GM12864 (cell line): ENCODE measurements at regions not wholly inside any gene's neighbourhood (a gene's known extent, or its start where the extent isn't known, plus 50 kb on each side); places are given as distances from the start of the nearest gene placed in this dataset.
"Not testable (repeated sequence)": the region's sequence is repeated elsewhere in the genome, so short reads cannot be mapped to it uniquely, and the experiment has no call there.

Experiments used
- DNase-seq: peaks from one replicate; pipeline ENCODE4 v3.0.0-alpha.2; 2011; ENCODE audit warnings: low read depth
- H3K4me3 ChIP-seq: 2 replicates; pipeline ENCODE4 v1.5.1; 2011; ENCODE audit warnings: mild to moderate bottlenecking, low read depth, low read length, control low read depth
- CTCF ChIP-seq: IDR thresholded peaks from 2 replicates; pipeline ENCODE4 v1.5.1; 2011; ENCODE audit warnings: low read depth, mild to moderate bottlenecking, moderate library complexity, low read length, control low read depth, inconsistent platforms; ENCODE audit errors: missing control alignments

- no peak for TF ChIP-seq CTCF
- H3K4me3 ChIP-seq: no peak overlapping the region
- no peak for DNase-seq
Observed at GRCh38 chr4:54842656-54843055, 184.9 kb downstream of the KIT start.

GRCh38 chr4:54842226-54842625 is 184.5 kb downstream of the KIT start:
- TF ChIP-seq CTCF: no peak
- H3K4me3 ChIP-seq: no peak overlapping the region
- DNase-seq: no peak

- no peak for DNase-seq
- H3K4me3 ChIP-seq: no peak overlapping the region
- no peak for TF ChIP-seq CTCF
Observed at GRCh38 chr4:54840992-54841768, 183.4 kb downstream of the KIT start.

GRCh38 chr4:54840430-54840829 is 182.7 kb downstream of the KIT start:
- no peak for DNase-seq
- H3K4me3 ChIP-seq: no peak overlapping the region
- TF ChIP-seq CTCF: no peak

GRCh38 chr4:54838301-54838700 is 180.5 kb downstream of the KIT start:
- DNase-seq: no peak
- no peak for TF ChIP-seq CTCF
- no peak overlapping the region for H3K4me3 ChIP-seq

GRCh38 chr4:54837576-54838140 is 179.9 kb downstream of the KIT start:
- no peak overlapping the region for H3K4me3 ChIP-seq
- TF ChIP-seq CTCF: no peak
- DNase-seq: no peak

GRCh38 chr4:54828361-54828760 is 170.6 kb downstream of the KIT start:
- H3K4me3 ChIP-seq, DNase-seq: not testable (repeated sequence)
